Activated CD4-positive, alpha-beta T cell treated with anti-CD3 and anti-CD28 coated beads, Interleukin-2, amount 50 U/mL, for 1 hour (primary cell): ENCODE measurements at regions not wholly inside any gene's neighbourhood (a gene's known extent, or its start where the extent isn't known, plus 50 kb on each side); places are given as distances from the start of the nearest gene placed in this dataset.
"Not testable (repeated sequence)": the region's sequence is repeated elsewhere in the genome, so short reads cannot be mapped to it uniquely, and the experiment has no call there.

ENCODE experiments used
- DNase-seq: peaks from one replicate; pipeline ENCODE4 v3.0.0-alpha.2; 2020

DNA sequence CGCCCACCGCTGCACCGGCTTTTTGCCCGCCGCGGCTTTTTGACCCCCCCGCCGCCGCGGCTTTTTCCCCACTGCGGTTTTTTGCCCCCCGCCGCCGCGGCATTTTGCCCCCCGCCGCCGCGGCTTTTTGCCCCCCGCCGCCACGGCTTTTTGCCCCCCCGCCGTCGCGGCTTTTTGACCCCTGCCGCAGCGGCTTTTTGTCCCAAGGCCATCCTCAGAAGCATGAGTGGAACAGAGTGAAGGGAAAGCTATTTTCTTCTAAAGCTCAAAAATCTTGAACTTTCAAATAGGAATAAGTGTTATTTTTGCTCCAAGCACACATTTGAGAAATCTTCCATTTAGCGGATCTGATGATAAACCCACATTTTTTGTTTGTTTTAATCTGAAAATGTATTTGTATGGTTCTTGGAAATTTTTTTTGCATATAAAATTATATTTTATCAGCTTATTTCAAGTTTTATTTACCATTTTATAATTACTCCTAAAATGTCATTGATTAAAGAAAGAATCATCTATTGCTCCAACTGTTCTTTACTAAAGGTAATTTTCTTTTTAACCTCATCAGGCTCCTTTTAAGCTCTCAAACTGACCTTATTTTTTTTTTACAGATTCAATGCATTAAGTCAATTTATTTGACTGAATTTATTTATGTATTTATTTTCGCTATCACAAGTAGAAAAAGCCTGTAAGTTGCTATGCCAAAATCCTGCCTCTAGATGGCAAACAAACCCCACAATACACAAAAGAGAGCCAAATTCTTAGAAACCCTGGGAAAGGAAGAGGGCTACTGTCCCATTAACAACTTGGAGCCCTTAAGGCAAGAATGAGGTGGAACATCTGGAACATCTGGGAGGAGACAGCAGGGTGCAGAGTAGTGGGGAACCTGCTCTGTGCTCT lies 460.3 kb downstream of the ZNF33B start:
- DNase-seq = not testable (repeated sequence)

DNA sequence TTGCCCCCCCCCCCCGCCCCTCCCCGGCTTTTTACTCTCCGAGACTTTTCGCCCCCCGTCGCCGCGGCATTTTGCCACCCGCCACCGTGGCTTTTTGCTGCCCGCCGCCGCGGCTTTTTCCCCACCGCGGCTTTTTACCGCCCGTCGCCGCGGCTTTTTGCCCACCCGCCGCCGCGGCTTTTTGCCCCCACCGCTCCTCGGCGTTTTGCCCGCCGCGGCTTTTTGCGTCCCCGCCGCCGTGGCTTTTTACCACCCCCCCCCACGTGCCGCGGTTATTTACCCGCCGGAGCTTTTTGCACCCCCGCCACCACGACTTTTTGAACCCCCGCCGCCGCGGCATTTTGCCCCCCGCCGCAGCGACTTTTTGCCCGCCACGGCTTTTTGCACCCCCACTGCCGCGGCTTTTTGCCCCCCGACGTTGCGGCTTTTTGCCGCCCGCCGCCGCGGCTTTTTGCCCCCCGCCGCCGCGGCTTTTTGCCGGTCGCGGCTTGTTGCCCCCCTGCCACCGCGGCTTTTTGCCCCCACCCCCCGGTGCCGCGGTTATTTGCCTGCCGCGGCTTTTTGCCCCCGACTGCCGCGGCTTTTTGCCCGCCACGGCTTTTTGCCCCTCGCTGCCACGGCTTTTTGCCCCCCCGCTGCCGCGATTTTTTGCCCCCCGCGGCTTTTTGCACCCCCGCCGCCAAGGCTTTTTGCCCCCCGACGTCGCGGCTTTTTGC lies 461.1 kb downstream of the ZNF33B start:
- DNase-seq = no peak

DNA sequence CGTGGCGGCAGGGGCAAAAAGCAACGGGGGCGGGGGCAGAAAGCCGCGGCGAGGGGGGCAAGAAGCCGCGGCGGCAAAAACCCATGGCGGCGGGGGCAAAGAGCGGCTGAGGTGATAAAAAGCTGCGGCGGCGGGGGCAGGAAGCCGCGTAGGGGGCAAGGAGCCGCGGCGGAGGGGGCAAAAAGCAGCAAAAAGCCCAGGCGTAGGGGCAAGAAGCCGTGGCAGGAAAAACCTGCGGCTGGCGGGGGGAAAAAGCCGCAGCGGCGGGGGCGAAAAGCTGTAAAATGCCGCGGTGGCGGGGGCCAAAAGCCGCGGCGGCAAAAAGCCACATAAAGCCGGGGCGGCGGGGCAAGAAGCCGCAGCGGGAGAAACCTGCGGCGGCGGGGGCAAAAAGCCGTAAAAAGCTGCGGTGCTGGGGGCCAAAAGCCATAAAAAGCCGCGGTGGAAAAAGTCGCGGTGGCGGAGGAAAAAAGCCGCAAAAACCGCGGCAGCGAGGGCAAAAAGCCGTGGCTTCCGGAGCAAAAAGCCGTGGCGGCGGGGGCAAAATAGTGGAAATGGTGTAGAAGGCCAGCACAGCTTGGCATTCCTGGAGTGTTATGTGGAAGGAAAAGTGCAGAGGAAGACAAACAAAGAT lies 487.8 kb downstream of the ZNF33B start:
- DNase-seq = no peak

DNA sequence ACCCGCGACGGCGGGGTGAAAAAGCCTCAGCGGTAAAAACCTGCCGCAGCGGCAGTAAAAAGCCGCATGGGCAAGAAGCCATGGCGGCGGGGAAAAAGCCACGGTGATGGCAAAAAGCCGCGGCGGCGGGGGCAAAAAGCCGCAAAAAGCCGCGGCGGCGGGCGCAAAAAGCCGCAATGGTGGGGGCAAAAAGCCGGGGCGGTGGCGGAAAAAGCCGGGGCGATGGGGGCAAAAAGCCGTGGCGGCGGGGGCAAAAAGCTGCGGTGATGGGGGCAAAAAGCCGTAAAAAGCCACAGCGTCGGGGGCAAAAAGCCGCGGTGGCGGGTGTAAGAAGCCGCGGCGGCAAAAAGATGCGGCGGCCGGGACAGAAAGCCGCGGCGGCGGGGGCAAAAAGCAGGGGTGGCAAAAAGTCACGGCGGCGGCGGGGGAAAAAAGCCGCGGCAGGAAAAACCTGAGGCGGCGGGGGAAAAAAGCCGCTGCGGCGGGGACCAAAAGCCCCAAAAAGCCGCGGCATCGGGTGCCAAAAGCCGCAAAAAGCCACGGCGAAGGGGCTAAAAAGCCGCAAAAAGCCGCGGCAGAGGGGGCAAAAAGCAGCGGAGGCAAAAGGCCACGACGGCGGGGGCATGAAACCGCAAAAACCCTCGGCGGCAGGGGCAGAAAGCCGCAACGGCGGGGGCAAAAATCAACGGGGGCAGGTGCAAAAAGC lies 488.5 kb downstream of the ZNF33B start:
- no peak for DNase-seq

DNA sequence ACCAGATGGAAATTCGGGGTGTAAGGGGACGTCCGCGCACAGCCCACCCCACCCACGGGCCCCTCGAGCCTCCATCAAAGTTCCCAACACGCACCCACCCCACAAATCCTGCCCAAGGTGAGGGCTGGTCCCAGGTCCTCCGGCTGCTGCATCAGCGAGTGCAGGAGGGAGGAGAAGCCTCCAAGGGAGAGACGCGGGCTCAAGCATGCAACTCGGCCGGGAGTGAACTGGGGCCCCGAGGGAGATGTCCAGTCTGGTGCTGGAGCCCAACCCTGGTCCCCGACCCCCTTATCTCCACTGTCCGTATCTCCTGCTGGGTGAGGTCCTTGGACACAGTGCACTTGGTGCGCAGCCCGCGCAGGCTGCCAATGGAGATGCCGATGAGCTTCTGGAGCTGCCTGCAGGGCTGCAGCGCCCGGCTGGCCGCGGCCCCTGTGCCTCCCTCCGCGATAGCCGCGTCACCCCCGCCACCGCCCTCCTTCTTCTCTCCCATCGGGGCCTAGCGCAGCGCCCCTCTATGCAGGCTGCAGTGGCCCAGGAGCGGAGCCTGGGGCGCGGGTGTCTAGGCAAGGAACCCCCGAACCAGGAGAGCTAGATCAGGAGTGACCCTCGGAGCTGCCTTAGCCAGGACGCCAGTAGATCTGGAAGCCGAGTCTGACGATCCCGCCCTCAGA lies 489.2 kb downstream of the ZNF33B start:
- DNase-seq = no peak

DNA sequence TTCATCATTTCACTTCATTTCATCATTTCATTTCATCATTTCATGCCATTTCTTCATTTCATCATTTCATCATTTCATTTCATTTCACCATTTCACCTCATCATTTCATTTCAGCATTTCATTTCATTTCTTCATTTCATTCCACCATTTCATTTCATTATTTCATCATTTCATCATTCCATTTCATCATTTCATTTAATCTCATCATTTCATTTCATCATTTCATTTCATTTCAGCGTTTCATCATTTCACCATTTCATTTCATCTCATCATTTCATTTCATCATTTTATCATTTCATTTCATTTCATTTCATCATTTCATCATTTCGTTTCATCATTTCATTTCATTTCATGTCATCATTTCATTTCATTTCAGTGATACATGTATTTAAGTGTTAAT lies 492.2 kb downstream of the ZNF33B start:
- not testable (repeated sequence) for DNase-seq

DNA sequence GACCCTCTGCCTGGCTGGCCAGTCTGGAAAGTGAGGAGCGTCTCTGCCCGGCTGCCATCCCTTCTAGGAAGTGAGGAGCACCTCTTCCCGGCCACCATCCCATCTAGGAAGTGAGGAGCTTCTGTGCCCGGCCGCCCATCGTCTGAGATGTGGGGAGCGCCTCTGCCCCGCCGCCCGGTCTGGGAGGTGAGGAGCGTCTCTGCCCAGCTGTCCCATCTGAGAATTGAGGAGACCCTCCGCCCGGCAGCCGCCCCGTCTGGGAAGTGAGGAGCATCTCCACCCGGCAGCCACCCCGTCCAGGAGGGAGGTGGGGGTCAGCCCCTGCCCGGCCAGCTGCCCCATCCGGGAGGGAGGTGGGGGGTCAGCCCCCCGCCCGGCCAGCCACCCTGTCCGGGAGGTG lies 500.3 kb downstream of the ZNF33B start:
- not testable (repeated sequence) for DNase-seq

DNA sequence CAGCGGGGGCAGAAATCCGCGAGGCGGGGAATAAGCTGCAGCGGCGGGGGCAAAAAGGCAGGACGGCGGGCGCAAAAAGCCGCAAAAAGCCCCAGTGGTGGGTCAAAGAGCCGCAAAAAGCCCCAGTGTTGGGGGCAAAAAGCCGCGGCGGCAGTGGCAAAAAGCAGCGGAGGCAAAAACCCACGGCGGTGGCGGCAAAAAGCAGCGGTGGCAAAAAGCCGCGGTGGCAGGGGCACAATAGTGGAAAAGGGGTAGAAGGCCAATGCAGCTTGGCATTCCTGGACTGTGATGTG lies 525.3 kb downstream of the ZNF33B start:
- DNase-seq = no peak

DNA sequence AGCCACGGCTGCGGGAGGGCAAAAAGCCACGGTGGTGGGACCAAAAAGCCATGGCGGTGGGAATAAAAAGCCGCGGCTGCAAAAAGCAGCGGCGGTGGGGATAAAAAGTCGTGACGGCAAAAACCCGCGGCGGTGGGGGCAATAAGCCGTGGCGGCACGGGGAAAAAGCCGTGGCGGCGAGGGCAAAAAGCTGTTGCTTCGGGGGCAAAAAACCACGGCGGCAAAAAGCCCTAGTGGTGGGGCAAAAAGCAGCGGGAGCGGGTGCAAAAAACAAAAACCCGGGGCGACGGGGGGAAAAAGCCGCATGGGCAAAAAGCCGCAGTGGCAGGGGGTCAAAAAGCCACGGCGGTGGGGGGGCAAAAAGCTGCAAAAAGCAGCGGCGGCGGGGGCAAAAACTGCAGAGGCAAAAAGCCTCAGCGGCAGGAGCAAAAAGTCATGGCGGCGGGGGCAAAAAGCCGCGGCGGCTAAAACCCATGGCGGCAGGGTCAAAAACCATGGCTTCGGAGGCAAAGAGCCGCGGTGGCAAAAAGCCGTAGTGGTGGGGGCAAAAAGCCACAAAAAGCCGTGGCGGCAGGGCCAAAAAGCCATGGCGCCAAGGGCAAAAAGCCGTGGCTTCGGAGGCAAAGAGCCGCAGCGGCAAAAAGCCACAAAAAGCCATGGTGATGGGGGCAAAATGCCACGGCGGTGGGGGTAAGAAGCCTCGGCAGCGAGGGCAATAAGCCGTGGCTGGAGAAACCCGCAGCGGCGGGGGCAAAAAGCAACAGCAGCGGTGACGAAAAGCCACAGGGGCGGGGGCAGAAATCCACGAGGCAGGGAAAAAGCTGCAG lies 525.8 kb downstream of the ZNF33B start:
- DNase-seq = no peak

DNA sequence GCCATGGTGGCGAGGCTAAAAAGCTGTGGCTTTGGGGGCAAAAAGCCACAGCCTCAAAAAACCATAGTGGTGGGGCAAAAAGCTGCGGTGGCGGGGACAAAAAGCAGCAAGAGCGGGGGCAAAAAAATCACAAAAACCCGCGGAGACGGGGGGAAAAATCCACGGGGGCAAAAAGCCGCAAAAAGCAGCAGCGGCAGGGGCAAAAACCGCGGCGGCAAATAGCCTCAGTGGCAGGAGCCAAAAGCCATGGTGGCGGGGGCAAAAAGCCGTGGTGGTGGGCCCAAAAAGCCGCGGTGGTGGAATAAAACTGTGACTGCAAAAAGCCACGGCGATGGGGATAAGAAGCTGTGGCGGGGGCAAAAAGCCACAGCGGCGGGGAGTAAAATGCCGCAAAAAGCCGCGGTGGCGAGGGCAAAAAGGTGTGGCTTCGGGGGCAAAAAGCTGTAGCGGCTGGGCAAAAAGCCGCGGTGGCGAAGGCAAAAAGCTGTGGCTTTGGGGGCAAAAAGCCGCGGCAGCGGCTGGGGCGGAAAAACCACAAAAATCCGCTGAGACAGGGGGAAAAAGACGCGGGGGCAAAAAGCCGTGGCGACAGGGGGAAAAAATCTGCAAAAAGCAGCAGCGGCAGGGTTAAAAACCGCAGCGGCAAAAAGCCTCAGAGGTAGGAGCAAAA lies 526.6 kb downstream of the ZNF33B start:
- DNase-seq = no peak

DNA sequence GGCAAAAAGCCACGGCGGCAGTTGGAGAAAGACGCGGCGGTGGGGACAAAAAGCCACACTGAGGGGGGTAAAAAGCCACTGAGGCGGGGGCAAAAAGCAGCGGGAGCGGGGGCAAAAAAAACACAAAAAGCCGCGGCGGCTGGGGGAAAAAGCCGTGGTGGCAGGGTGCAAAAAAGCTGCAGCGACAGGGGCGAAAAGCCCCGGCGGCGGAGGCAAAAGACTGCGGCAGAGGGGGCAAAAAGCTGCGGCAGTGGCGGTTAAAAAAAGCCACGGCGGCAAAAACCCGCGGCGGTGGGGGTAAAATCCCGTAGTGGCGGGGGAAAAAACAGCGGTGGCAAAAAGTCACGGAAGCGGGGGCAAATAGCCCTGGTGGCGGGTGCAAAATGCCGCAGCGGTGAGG lies 527.3 kb downstream of the ZNF33B start:
- no peak for DNase-seq
